Fibroblast of upper back skin (primary cell): ENCODE measurements at regions not wholly inside any gene's neighbourhood (a gene's known extent, or its start where the extent isn't known, plus 50 kb on each side); places are given as distances from the start of the nearest gene placed in this dataset.
"Not testable (repeated sequence)": the region's sequence is repeated elsewhere in the genome, so short reads cannot be mapped to it uniquely, and the experiment has no call there.

Experiments used
- DNase-seq: peaks from one replicate; pipeline ENCODE4 v3.0.0-alpha.2; 2013

DNA sequence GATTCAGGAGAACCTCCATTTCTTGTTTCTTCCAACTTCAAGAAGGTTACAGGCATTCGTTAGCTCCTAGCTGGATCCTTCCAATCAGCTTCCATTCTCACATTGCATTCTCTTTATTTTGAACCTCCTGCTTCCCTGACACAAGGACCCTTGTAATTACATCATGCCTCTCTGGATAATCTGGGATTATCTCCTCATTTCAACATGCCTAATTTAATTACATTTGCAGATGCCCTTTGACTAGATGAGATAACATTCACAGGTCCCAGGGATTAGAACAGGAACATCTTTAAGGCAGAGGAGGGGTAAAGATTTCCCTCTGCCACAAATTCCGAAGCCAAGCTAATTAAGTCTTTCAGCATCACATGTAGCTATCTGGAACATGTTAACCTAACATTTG lies 753.8 kb upstream of the PCDH7 start:
- DNase-seq, result no peak

DNA sequence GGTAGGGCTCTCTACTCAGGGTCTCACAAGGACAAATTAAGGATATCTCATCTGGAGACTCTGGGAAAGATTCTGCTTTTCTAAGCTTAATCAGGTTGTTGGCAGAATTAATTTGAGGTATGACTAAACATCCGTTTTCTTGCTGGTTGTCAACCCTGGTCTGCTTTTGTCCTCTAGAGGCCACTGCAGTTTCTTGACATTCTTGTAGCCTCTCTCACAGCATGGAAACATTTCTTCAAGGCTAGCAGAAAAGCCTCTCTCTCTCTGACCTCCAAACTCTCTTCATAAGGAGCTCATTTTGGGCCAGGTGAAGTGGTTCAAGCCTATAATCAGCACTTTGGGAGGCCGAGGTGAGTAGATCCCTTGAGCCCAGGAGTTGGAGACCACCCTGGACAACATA lies 749.5 kb upstream of the PCDH7 start:
- DNase-seq, result peak; percentile 4

DNA sequence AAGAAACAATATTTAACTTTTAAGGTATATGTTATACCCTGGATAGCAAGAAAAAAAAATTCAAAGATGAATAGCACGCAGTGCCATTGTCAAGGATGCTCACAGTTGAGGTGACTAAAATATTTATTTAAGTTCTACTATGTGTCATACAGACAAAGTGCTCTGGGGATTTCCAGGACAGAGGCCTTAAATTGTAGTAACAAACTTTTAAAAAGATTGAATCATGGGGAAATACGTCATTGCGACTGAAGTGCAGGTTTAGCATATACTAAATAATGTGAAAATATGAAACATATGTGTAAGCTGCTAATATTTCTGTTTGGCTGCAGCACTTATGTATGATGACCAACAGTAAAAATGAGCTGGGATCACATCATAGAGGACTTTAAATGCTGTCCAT lies 748.0 kb upstream of the PCDH7 start:
- DNase-seq, result peak; percentile 11

DNA sequence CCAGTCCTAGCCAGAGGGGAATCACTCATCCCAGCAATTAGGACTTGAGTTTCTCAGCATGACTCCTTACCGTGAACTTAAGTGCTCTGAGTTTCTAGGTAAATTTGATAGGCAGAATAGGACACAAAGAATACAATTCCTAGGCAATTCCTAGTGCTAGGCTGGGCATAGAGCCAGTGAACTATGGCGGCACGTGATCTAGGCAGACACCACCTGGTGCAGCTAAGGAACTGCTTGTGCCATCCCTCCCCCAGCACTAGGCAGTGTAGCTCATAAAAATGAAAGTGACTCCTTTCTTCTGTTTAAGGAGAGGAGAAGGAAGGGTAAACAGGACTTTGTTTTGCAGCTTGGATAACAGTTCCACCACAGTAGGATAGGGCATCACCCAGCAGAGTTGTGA lies 736.3 kb upstream of the PCDH7 start:
- DNase-seq, result no peak

GRCh38 chr4:30001628-30002027 lies 718.5 kb upstream of the PCDH7 start:
- no peak for DNase-seq

DNA sequence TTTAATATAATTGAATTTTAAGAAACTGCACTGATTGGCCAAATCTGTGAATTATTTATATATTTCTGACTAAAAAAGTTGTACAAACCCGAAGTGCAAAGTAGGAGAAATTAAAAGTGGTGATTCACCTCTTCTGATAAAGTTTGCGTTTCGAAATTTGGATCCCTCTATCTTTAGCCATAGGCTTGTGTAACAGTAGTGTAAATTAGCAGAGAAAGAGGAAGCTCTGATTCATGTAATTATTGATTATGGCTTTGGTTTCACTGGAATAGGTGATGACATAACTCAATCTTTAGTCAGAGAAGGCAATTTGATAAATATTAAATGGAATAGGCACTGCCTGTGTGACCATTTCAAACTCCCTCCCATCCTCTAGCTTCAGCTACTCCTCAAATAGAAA lies 717.8 kb upstream of the PCDH7 start:
- DNase-seq, result no peak

GRCh38 chr4:30005995-30006394 lies 714.2 kb upstream of the PCDH7 start:
- no peak for DNase-seq

GRCh38 chr4:30024526-30024925 lies 695.6 kb upstream of the PCDH7 start:
- DNase-seq, result peak; percentile 0

- DNase-seq, result no peak
Measured at GRCh38 chr4:30028826-30029225, 691.3 kb upstream of the PCDH7 start.

DNA sequence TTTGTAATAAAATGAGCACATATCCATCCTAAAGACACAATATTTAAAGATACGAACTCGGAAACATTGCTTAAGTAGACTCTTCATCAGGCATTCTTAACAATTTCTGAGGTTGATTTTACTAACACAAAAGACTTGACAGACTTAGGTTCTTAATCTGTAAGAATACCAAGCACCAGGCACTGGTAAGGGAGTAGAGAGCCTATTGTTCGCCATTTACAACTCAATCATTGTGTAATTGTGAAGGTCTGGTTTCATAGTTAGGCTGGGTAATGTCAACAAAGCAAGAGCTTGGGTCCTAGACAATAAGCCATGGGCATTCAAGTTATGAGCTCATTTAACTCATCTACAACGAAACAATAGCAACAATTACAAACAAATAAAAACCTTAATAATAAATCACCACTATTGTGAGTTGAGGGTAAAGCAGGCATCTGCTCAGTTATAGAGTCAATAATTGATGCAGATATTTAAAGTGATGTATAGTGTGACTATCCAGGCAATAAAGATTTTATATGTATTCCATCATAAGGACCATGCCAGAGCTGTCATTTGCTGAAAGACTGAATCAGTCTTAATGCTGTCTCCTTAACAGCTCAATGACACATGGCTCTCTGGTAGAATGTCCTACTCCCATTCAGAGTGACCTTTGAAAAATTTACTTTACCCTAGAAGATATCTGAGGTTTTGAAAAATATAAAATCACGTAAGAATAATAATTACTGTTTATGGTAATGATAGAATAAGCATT lies 664.0 kb upstream of the PCDH7 start:
- DNase-seq, result no peak

DNA sequence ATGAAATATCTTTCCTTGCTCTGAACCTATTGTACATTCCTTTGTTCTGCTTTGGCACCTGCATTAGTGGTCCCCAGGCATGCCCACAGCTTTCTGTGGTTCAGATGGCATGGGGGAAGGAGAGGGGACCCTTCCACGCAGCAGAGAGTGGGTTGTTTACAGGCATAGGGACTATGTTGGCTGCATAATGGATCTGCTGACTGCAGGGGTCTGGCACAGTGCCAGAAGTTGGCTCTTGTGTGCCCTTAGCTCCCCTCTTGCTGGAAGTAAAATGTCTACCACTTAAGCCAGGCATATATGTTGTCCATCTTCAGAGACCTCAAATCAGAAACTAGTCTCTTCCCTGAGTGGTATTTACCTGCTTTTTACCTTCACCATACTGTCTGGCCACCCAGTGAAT lies 651.9 kb upstream of the PCDH7 start:
- DNase-seq, result no peak

DNA sequence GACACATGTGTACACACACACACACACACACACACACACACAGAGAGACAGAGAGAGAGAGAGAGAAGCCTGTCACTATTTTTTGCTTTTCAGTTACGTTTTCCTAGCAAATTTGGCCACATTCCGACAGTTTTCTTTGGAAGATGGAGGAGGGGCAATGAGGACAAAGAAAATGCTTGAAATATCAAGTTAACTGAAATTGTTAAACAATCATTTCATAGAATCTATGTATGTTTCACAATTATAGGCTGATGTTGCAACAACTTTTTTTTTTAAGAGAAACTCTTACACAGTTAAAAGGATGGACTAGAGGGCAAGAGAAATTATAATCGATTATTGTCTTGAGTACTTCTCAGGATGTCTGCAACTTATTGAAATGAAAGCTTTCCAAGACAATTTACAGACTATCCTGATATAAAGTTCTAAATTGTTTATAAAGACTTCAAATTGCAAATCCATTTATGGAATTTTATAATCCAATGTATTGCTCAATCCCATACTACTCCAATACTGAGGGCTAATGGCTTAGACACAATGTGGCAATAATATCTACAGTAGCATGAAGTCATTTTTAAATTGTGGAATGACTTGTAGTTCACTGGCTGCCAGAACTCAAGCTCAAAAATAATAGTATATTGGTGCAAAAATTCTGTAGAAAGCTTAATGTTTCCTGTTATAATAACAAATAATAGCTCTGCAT lies 647.0 kb upstream of the PCDH7 start:
- DNase-seq, result peak; percentile 4

- not testable (repeated sequence) for DNase-seq
Measured at GRCh38 chr4:30092420-30093128, 627.6 kb upstream of the PCDH7 start.

DNA sequence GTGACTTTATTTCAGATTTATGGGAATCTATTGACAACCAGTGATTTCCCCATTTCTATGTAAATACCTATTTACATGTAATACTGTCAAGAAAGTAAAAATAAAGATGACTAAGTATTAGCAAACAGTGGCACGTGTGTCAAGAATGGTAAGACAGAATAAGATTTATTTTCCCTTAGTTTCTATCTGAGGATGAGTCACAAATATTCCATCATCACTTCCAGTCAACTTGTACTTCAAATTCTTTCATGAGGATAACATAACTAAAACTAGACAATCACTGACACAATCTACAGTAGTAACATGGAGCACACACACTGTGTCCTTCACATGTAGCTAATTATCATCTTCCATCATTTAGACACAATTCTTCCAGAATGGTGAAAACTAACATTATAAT lies 625.3 kb upstream of the PCDH7 start:
- DNase-seq, result peak; percentile 9

DNA sequence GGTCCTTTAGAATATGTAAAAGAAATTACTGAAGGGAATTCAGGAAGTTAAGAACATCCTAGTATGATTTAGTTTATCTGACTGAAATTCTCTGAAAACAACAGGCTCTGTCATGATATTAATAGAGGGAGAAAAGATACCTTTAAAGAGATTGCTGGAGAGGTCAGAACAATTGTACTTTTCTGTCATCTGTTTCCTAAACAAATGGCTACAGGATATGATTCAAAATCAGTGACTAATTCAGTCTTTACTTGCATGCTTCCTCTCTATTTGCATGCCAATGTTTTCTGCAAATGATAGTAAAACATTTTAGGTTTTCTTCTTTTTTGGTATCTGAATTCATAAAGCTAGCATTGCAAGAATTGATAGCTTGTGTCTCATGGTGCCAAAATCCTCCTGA lies 616.7 kb upstream of the PCDH7 start:
- peak; percentile 20 for DNase-seq

DNA sequence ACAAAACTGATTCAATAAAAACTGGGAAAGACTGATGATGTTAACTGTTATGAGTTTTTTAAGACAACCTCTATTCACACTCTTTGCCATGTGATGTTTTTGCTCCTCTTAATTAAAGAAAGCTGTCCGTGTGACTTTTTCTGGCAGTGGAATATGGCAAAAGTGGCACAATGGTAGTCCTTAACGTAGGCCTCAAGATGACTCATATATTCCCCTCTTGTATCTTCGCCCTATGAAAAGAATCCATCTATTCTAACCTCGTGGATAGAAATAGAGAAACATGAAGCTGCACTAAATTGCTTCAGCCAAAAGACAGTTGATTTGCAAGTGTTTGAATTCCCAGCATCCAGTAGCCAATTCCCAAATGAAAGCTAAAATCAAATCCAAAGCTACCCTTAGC lies 603.8 kb upstream of the PCDH7 start:
- DNase-seq, result no peak

DNA sequence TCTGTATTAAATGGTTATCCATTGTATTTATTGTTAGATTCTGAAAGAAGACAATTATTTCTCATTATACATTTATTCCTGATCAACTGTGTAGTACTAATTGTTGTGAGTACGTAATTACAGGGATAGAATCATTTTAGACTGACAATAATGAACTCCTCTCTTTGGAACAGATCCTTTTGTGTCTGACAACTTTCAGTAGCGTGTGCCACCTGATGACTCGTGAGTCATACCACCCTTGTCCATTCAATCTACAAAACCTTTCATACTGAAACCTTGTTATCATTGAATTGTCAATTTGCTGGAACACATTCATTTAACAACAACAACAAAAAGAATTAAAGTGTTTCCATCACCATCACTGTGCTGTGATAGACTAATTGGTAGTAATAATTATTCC lies 602.7 kb upstream of the PCDH7 start:
- DNase-seq, result no peak

DNA sequence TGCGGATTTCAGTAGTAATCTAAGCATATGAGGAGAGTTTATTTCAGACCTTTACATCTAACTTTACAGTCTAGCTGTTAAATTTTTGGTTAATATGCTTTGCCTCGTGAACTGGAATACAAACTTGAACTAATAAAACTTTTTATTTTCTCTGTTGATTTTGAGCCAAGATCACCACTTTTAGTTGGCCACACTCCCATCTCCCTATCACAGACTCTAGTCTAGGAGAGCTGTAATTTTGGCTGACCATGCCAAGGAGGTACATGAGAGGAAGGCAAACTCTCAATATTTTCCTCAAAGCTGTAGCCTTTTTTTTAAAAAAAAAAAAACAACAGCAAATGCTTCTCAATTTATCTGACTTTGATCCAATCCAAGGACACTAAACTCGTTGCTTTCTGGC lies 597.5 kb upstream of the PCDH7 start:
- DNase-seq, result no peak

GRCh38 chr4:30124621-30125020 lies 595.5 kb upstream of the PCDH7 start:
- not testable (repeated sequence) for DNase-seq

GRCh38 chr4:30125868-30126267 lies 594.3 kb upstream of the PCDH7 start:
- no peak for DNase-seq

- DNase-seq, result no peak
Measured at GRCh38 chr4:30126351-30126750, 593.8 kb upstream of the PCDH7 start.

- DNase-seq, result not testable (repeated sequence)
Measured at GRCh38 chr4:30148828-30149227, 571.3 kb upstream of the PCDH7 start.

DNA sequence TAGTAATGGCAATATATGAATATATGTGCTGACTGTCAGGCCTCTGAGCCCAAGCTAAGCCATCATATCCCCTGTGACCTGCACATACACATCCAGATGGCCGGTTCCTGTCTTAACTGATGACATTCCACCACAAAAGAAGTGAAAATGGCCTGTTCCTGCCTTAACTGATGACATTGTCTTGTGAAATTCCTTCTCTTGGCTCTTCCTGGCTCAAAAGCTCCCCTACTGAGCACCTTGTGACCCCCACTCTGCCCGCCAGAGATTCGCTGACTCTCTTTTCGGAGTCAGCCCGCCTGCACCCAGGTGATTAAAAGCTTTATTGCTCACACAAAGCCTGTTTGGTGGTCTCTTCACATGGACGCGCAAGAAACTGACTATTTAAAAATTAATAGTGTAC lies 570.6 kb upstream of the PCDH7 start:
- DNase-seq, result not testable (repeated sequence)

DNA sequence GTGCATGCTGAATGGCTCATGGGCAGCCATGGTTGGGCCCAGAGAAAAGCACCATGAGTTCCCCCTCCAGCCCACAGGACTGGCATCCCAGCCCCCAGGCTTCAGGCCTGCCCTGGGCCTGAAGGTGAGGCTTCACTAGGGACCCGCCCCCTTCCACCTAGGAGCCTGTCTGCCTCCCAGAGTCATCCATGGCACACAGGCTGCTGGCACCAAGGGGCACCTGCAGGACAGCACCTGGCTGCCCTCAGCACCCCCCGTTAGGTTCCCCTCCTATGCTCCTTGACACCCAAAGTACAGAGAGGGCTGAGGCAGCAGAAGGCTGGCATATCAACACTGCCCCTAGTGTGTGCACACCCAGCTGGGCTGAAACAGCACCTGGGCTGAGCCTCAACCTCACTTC lies 566.7 kb upstream of the PCDH7 start:
- no peak for DNase-seq
